Adrenal gland (tissue), 5 donors: ENCODE measurements at regions not wholly inside any gene's neighbourhood (a gene's known extent, or its start where the extent isn't known, plus 50 kb on each side); places are given as distances from the start of the nearest gene placed in this dataset.

ENCODE experiments used
- CTCF ChIP-seq, 6 experiments: fragments of 450-650 bp in 4 of 6; fragments of 200-600 bp in 2 of 6; sonication (generic) in 1 of 6; IDR thresholded peaks; 1 replicate in 5 of 6; 2 replicates in 1 of 6; pipeline versions ENCODE4 v1.5.1 to v1.8.0; 2016 to 2021; ENCODE audit warnings: antibody characterized with exemption in 6 of 6, mild to moderate bottlenecking in 2 of 6, moderate library complexity in 1 of 6
- POLR2A ChIP-seq, 2 donors: fragments of 450-650 bp; IDR thresholded peaks; one replicate each; pipeline ENCODE4 v1.6.1; 2017; ENCODE audit warnings: antibody characterized with exemption in 2 of 2, mild to moderate bottlenecking in 2 of 2, moderate library complexity in 1 of 2
- donor health status: DM: no; HTN: no; CAD: no.

- TF ChIP-seq CTCF (IDR thresholded peaks at IDR 0.05) (no peak), POLR2A (IDR thresholded peaks at IDR 0.05) (no peak)
These were observed 364.8 kb upstream of the EMCN start for GRCh38 chr4:100882661-100883060.
